NCI-H345 (cell line): ENCODE measurements at regions not wholly inside any gene's neighbourhood (a gene's known extent, or its start where the extent isn't known, plus 50 kb on each side); places are given as distances from the start of the nearest gene placed in this dataset.

Experiments used
- DNase-seq: peaks from one replicate; lab custom pipeline; 2025; lab: John Stamatoyannopoulos, UW

GRCh38 chr6:137690034-137690433, 177.0 kb upstream of the TNFAIP3 start:
- DNase-seq: no peak

- DNase-seq: no peak
Observed at GRCh38 chr6:137690721-137691120, 176.3 kb upstream of the TNFAIP3 start.

GRCh38 chr6:137692308-137692707, 174.8 kb upstream of the TNFAIP3 start:
- no peak for DNase-seq

- no peak for DNase-seq
Observed at GRCh38 chr6:137692806-137693205, 174.3 kb upstream of the TNFAIP3 start.

GRCh38 chr6:137693711-137694110, 173.3 kb upstream of the TNFAIP3 start:
- no peak for DNase-seq

GRCh38 chr6:137696765-137697164, 170.3 kb upstream of the TNFAIP3 start:
- DNase-seq: no peak

GRCh38 chr6:137697267-137697938, 169.7 kb upstream of the TNFAIP3 start:
- DNase-seq: no peak

- no peak for DNase-seq
Observed at GRCh38 chr6:137698636-137699030, 168.4 kb upstream of the TNFAIP3 start.

- DNase-seq: no peak
Observed at GRCh38 chr6:137699031-137699683, 167.9 kb upstream of the TNFAIP3 start.

GRCh38 chr6:137700161-137700560, 166.9 kb upstream of the TNFAIP3 start:
- no peak for DNase-seq

- no peak for DNase-seq
Observed at GRCh38 chr6:137700751-137701477, 166.1 kb upstream of the TNFAIP3 start.

GRCh38 chr6:137701942-137702341, 165.1 kb upstream of the TNFAIP3 start:
- DNase-seq: no peak

- no peak for DNase-seq
Observed at GRCh38 chr6:137702791-137703424, 164.2 kb upstream of the TNFAIP3 start.

GRCh38 chr6:137704802-137705159, 162.3 kb upstream of the TNFAIP3 start:
- no peak for DNase-seq

GRCh38 chr6:137705160-137706082, 161.6 kb upstream of the TNFAIP3 start:
- DNase-seq: peak; percentile 30

GRCh38 chr6:137706083-137706750, 160.8 kb upstream of the TNFAIP3 start:
- no peak for DNase-seq

- DNase-seq: no peak
Observed at GRCh38 chr6:137707038-137707589, 159.9 kb upstream of the TNFAIP3 start.

GRCh38 chr6:137707590-137708360, 159.3 kb upstream of the TNFAIP3 start:
- peak; percentile 71 for DNase-seq

- DNase-seq: no peak
Observed at GRCh38 chr6:137708481-137708880, 158.6 kb upstream of the TNFAIP3 start.
